ENCODE measurements at regions not wholly inside any gene's neighbourhood (a gene's known extent, or its start where the extent isn't known, plus 50 kb on each side); places are given as distances from the start of the nearest gene placed in this dataset.
A peak's percentile ranks its signal among the peaks of the same experiment; 100 is the strongest.

- DNase-seq, result no peak
- Histone ChIP-seq H3K36me3 (no peaks in the 10 kb centered on the region), H3K9ac (ENCODE audit: low read depth in 2 of 2, low read length in 2 of 2) (peak overlapping the region in 1 of 2 donors; percentile 34), H3K9me3 (no peaks in the 10 kb centered on the region), H3K4me3 (no peak overlapping the region), H3K27ac (no peak overlapping the region), H3K4me1 (peaks cover 3% of the 10 kb centered on the region), H3K27me3 (no peaks in the 10 kb centered on the region)
- TF ChIP-seq CTCF (IDR thresholded peaks at IDR 0.05), result no peak
- intact Hi-C loops (cut with DNase I), result no loop called here
Observed at GRCh38 chr14:100381395-100382105, 58.4 kb downstream of the SLC25A47 start.

- Histone ChIP-seq H3K9ac (ENCODE audit: low read depth in 2 of 2, low read length in 2 of 2) (peak overlapping the region in 1 of 2 donors; percentile 34), H3K27me3 (no peaks in the 10 kb centered on the region), H3K9me3 (no peaks in the 10 kb centered on the region), H3K36me3 (no peaks in the 10 kb centered on the region), H3K4me1 (peaks cover 3% of the 10 kb centered on the region), H3K4me3 (no peak overlapping the region), H3K27ac (no peak overlapping the region)
- DNase-seq, result no peak
- intact Hi-C loops (cut with DNase I), result no loop called here
- no peak for TF ChIP-seq CTCF (IDR thresholded peaks at IDR 0.05)
Observed at GRCh38 chr14:100382106-100382455, 58.9 kb downstream of the SLC25A47 start.

- TF ChIP-seq CTCF (IDR thresholded peaks at IDR 0.05), result peak; percentile 83
- H3K9ac ChIP-seq (ENCODE audit: low read depth in 2 of 2, low read length in 2 of 2), result peak overlapping the region in 1 of 2 donors; percentile 34
- intact Hi-C loops (cut with DNase I), result loop anchor here (2.0 kb wide), 1 partner anchor 267 kb away; no protein-coding TSS in a partner anchor
- H3K27ac ChIP-seq, result peak overlapping the region; percentile 3
- H3K4me1 ChIP-seq, result peaks cover 3% of the 10 kb centered on the region
- no peaks in the 10 kb centered on the region for H3K9me3 ChIP-seq
- H3K27me3 ChIP-seq, result no peaks in the 10 kb centered on the region
- peak; percentile 78 for DNase-seq
- H3K4me3 ChIP-seq, result no peak overlapping the region
- H3K36me3 ChIP-seq, result no peaks in the 10 kb centered on the region
Observed at GRCh38 chr14:100383727-100384158, 60.6 kb downstream of the SLC25A47 start.

- peaks cover 3% of the 10 kb centered on the region for H3K4me1 ChIP-seq
- no peak for DNase-seq
- H3K9ac ChIP-seq (ENCODE audit: low read depth in 2 of 2, low read length in 2 of 2), result peak overlapping the region in 1 of 2 donors; percentile 34
- H3K9me3 ChIP-seq, result no peaks in the 10 kb centered on the region
- intact Hi-C loops (cut with DNase I), result loop anchor here (2.0 kb wide), 1 partner anchor 267 kb away; no protein-coding TSS in a partner anchor
- H3K27ac ChIP-seq, result peak overlapping the region; percentile 3
- H3K27me3 ChIP-seq, result no peaks in the 10 kb centered on the region
- H3K4me3 ChIP-seq, result no peak overlapping the region
- TF ChIP-seq CTCF (IDR thresholded peaks at IDR 0.05), result no peak
- no peaks in the 10 kb centered on the region for H3K36me3 ChIP-seq
Observed at GRCh38 chr14:100384277-100384676, 61.1 kb downstream of the SLC25A47 start.

GRCh38 chr14:100384819-100385813 lies 62.0 kb downstream of the SLC25A47 start:
- peak overlapping the region in 1 of 2 donors; percentile 12 for H3K9ac ChIP-seq (ENCODE audit: low read depth in 2 of 2, low read length in 2 of 2)
- H3K9me3 ChIP-seq, result no peaks in the 10 kb centered on the region
- no peak overlapping the region for H3K4me3 ChIP-seq
- H3K27ac ChIP-seq, result no peak overlapping the region
- H3K36me3 ChIP-seq, result no peaks in the 10 kb centered on the region
- no peak for DNase-seq
- H3K27me3 ChIP-seq, result no peaks in the 10 kb centered on the region
- peaks cover 3% of the 10 kb centered on the region for H3K4me1 ChIP-seq
- peak; percentile 44 for TF ChIP-seq CTCF (IDR thresholded peaks at IDR 0.05)
- intact Hi-C loops (cut with DNase I), result loop anchor here (2.0 to 5.0 kb wide), 2 partner anchors 266 to 1242 kb away; no protein-coding TSS in a partner anchor
